Stomach (tissue), 8 donors: ENCODE measurements at regions not wholly inside any gene's neighbourhood (a gene's known extent, or its start where the extent isn't known, plus 50 kb on each side); places are given as distances from the start of the nearest gene placed in this dataset.

Source experiments
- DNase-seq, 2 donors: peaks; one replicate each; pipeline versions ENCODE4 v3.0.0 to v3.0.0-alpha.2; 2013 to 2019
- H3K27ac ChIP-seq, 5 donors: fragments of 200-600 bp in 4 of 5; sonication (generic) in 4 of 5; one replicate each; pipeline ENCODE4 v1.5.1; 2013 to 2019; ENCODE audit warnings: mild to moderate bottlenecking in 1 of 5, moderate library complexity in 1 of 5
- H3K27me3 ChIP-seq, 3 donors: fragments of 200-600 bp; sonication (generic); one replicate each; pipeline ENCODE4 v1.5.1; 2017 to 2019; ENCODE audit warnings: mixed run types in 1 of 3
- H3K36me3 ChIP-seq, 4 donors: fragments of 200-600 bp; sonication (generic); 1 replicate in 3 of 4; 2 replicates in 1 of 4; pipeline ENCODE4 v1.5.1; 2016 to 2019
- H3K4me1 ChIP-seq, 4 donors: fragments of 200-600 bp; sonication (generic); one replicate each; pipeline ENCODE4 v1.5.1; 2016 to 2019
- H3K4me3 ChIP-seq, 4 donors: fragments of 200-600 bp; sonication (generic) in 3 of 4; one replicate each; pipeline ENCODE4 v1.5.1; 2016 to 2019; ENCODE audit warnings: mild to moderate bottlenecking in 1 of 4
- H3K9me3 ChIP-seq, 4 donors: fragments of 200-600 bp; sonication (generic); one replicate each; pipeline ENCODE4 v1.5.1; 2016 to 2019
- EP300 ChIP-seq: sonication (generic); formaldehyde crosslinking; IDR thresholded peaks from one replicate; pipeline ENCODE4 v1.6.1; 2017; ENCODE audit warnings: antibody characterized with exemption
- POLR2A ChIP-seq, 4 donors: fragments of 450-650 bp; IDR thresholded peaks; one replicate each; pipeline ENCODE4 v1.6.1; 2016; ENCODE audit warnings: antibody characterized with exemption in 4 of 4, control low read depth in 2 of 4, mild to moderate bottlenecking in 1 of 4, moderate library complexity in 1 of 4
- POLR2AphosphoS5 ChIP-seq, 3 donors: sonication (generic); formaldehyde crosslinking; IDR thresholded peaks; one replicate each; pipeline ENCODE4 v1.6.1; 2016; ENCODE audit warnings: antibody characterized with exemption in 3 of 3
- WGBS, 5 donors: extraction: QIAGEN DNeasy Blood & Tissue Kit in 3 of 5; methylation state at CpG; one replicate each; pipeline versions ENCODE4 v1.1.5 to v1.1.7; 2013 to 2018; 5-methylcytosine and 5-hydroxymethylcytosine counted together
- intact Hi-C: fragments of 100-400 bp; cut with DNase I; formaldehyde crosslinking; loops from one replicate; pipeline ENCODE4 v1.15.1; 2023; ENCODE audit warnings: low total_unique reads
- TF ChIP-seq, protein P1 (sequence below), 7 experiments: fragments of 450-650 bp in 4 of 7; fragments of 200-600 bp in 3 of 7; sonication (generic) in 3 of 7; IDR thresholded peaks; one replicate each; pipeline ENCODE4 v1.5.1; 2016 to 2019; ENCODE audit warnings: antibody characterized with exemption in 7 of 7, control low read depth in 2 of 7, mild to moderate bottlenecking in 1 of 7
- donor health status: healthy with polysubstance abuse.
- donor health status: Bipolar disorder and iron deficiency.
- donor health status: healthy.

DNA sequence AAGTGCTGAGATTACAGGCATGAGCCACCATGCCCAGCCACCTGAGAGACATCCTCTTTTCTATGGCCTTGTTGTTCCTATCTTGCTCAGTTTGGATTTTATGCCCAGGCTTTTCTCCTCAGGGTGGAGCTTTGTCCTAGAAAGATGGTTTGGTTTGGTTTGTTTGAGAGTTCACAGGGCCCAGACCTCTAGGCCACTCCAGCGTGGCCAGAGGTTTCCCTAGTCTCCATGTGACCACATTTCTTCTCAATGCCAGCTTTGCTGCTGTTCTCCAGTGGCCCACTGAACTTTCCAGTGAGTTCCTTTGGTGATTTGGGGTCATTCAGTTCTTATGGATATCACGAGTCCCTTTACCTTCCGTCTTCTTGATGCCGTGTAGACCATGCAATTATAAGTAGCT lies 92.6 kb upstream of the SERBP1 start:
- Histone ChIP-seq H3K9me3 (peaks cover 0 to 4% (median 0%) of the 10 kb centered on the region in 4 donors), H3K4me3 (no peak overlapping the region), H3K36me3 (no peaks in the 10 kb centered on the region), H3K4me1 (no peaks in the 10 kb centered on the region), H3K27ac (no peak overlapping the region), H3K27me3 (no peaks in the 10 kb centered on the region)
- 95 to 98% (median 96%) methylated on average over 4 of the region's 4 CpGs for WGBS, 5 donors
- no peak for DNase-seq
- intact Hi-C loops, result no loop called here
- no peak for TF ChIP-seq POLR2A (IDR thresholded peaks at IDR 0.05)
- TF ChIP-seq EP300, result no peak
- TF ChIP-seq, protein P1, sequence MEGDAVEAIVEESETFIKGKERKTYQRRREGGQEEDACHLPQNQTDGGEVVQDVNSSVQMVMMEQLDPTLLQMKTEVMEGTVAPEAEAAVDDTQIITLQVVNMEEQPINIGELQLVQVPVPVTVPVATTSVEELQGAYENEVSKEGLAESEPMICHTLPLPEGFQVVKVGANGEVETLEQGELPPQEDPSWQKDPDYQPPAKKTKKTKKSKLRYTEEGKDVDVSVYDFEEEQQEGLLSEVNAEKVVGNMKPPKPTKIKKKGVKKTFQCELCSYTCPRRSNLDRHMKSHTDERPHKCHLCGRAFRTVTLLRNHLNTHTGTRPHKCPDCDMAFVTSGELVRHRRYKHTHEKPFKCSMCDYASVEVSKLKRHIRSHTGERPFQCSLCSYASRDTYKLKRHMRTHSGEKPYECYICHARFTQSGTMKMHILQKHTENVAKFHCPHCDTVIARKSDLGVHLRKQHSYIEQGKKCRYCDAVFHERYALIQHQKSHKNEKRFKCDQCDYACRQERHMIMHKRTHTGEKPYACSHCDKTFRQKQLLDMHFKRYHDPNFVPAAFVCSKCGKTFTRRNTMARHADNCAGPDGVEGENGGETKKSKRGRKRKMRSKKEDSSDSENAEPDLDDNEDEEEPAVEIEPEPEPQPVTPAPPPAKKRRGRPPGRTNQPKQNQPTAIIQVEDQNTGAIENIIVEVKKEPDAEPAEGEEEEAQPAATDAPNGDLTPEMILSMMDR (IDR thresholded peaks at IDR 0.05), result no peak
- no peak for TF ChIP-seq POLR2AphosphoS5 (IDR thresholded peaks at IDR 0.05)

DNA sequence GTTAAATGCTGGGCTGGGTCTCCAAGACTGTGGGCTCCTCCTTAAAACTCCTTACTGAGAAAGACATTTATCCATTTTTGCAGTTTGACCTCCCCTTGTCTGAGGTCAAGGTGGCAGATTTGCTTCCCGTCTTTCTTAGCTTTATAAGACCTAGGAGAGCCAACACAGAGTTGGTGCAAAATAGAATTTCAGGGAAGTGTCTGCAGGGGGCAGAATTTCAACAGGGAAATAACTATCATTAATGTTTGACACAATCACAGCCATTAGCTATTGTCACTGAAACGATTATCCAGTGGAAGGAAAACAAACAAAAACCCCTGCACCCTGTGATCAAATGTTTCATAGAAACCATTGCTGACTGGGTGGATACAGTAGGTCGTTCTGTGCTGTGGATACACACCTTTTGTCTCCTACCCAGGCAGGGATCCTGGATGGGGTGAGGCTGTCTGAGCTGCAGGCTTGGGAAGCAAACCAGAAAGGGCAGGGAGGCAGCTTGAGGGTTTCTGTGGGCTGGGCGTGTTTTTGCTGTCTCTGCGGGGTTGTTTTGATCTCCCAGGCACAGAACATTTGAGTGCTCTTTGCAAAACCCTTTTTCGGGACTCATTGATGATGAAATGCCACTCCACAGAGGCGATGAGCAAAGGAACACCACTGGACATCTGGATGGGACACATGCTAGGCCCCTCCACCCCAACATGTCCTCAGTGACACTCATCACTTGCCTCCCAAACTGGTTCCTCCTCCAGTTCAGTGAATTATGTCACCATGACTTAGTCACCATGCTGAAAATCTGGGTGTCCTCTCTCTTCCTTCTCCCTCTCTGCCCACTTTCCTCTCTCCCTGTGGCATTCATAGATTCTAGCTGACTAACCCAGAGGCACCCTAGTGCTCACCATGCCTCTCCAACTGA lies 94.2 kb upstream of the SERBP1 start:
- intact Hi-C loops, result no loop called here
- no peak overlapping the region for H3K27ac ChIP-seq
- WGBS, 5 donors, result 56 to 68% (median 64%) methylated on average over 7 of the region's 7 CpGs
- no peak overlapping the region for H3K4me3 ChIP-seq
- H3K27me3 ChIP-seq, result no peaks in the 10 kb centered on the region
- peak in 1 of 2 donors; percentile 34 for DNase-seq
- no peaks in the 10 kb centered on the region for H3K36me3 ChIP-seq
- TF ChIP-seq EP300 (no peak), POLR2AphosphoS5 (IDR thresholded peaks at IDR 0.05) (no peak), POLR2A (IDR thresholded peaks at IDR 0.05) (no peak)
- TF ChIP-seq, protein P1 (IDR thresholded peaks at IDR 0.05), result no peak
- no peaks in the 10 kb centered on the region for H3K4me1 ChIP-seq
- H3K9me3 ChIP-seq, result no peaks in the 10 kb centered on the region

DNA sequence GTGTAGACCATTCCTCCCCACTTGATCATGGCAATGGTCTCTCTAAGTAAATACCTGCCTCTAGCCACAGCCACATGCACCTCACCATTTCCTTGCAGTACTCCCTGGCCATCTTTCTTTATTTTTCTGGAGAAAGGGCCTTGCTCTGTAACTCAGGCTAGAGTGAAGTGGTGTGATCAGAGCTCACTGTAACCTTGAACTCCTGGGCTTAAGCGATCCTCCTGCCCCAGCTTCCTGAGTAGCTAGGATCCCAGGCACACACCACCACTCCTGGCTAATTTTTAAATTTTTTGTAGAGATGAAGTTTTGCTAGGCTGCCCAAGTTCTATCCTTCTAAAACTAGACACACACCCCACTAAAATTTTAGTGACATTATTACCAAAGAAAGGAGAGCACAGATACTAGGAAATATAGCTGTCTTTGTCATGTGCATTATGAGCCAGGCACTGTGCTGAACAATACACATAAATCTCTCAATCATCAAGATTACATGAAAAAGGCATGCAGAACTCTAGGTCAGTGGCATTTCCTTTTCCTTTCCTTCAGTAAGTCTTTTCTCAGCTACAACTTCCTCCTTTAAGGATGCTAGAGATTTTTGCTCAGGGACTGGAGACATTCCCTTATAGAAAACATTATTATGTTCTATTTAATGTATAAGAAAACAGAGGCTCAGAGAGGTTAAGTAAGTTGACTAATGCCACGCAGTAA lies 95.0 kb upstream of the SERBP1 start:
- TF ChIP-seq EP300 (no peak), POLR2A (IDR thresholded peaks at IDR 0.05) (no peak), POLR2AphosphoS5 (IDR thresholded peaks at IDR 0.05) (no peak)
- TF ChIP-seq, protein P1 (IDR thresholded peaks at IDR 0.05), result no peak
- no peaks in the 10 kb centered on the region for H3K36me3 ChIP-seq

DNA sequence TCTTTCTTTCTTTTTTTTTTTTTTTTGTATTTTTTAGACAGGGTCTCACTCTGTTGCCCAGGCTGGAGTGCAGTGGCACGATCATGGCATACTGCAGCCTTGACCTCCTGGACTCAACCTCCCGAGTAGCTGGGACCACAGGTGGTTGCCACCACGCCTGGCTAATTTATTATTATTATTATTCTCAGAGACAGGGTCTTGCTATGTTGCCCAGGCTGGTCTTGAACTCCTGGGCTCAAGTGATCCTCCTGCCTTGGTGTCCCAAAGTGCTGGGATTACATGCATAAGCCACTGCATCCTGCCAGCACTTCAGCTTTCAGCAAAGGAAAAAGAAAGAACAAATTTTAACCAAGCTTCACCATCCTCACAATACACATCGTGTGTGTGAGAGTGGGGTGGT lies 97.9 kb upstream of the SERBP1 start:
- H3K4me3 ChIP-seq, result no peak overlapping the region
- 81 to 86% (median 82%) methylated on average over 4 of the region's 4 CpGs for WGBS, 5 donors
- intact Hi-C loops, result no loop called here
- H3K9me3 ChIP-seq, result no peaks in the 10 kb centered on the region
- no peaks in the 10 kb centered on the region for H3K36me3 ChIP-seq
- DNase-seq, result no peak
- H3K4me1 ChIP-seq, result peaks cover 0 to 8% (median 7%) of the 10 kb centered on the region in 4 donors
- no peaks in the 10 kb centered on the region for H3K27me3 ChIP-seq
- no peak overlapping the region for H3K27ac ChIP-seq
- no peak for TF ChIP-seq EP300
- TF ChIP-seq POLR2AphosphoS5 (IDR thresholded peaks at IDR 0.05), result no peak
- TF ChIP-seq, protein P1 (IDR thresholded peaks at IDR 0.05), result no peak
- no peak for TF ChIP-seq POLR2A (IDR thresholded peaks at IDR 0.05)

More for the DNA sequence above, 95.0 kb upstream of the SERBP1 start:
- Histone ChIP-seq H3K4me1 (no peaks in the 10 kb centered on the region), H3K27ac (no peak overlapping the region), H3K27me3 (no peaks in the 10 kb centered on the region), H3K4me3 (no peak overlapping the region), H3K9me3 (no peaks in the 10 kb centered on the region)
- DNase-seq, result no peak
- WGBS, 5 donors, result 53 to 74% (median 65%) methylated on average over 2 of the region's 2 CpGs
- intact Hi-C loops, result no loop called here
